Gastrocnemius medialis (tissue), 4 donors: ENCODE measurements at regions not wholly inside any gene's neighbourhood (a gene's known extent, or its start where the extent isn't known, plus 50 kb on each side); places are given as distances from the start of the nearest gene placed in this dataset.
"Not testable (repeated sequence)": the region's sequence is repeated elsewhere in the genome, so short reads cannot be mapped to it uniquely, and the experiment has no call there.

Experiments used
- CTCF ChIP-seq, 5 experiments: fragments of 450-650 bp in 3 of 5; fragments of 200-600 bp in 2 of 5; sonication (generic) in 2 of 5; IDR thresholded peaks in 4 of 5; conservative IDR thresholded peaks in 1 of 5; 1 replicate in 4 of 5; 2 replicates in 1 of 5; pipeline ENCODE4 v1.5.1; 2016 to 2019; ENCODE audit warnings: antibody characterized with exemption in 5 of 5, mild to moderate bottlenecking in 3 of 5, moderate library complexity in 3 of 5
- POLR2A ChIP-seq, 2 donors: fragments of 450-650 bp; IDR thresholded peaks; one replicate each; pipeline ENCODE4 v1.6.1; 2017; ENCODE audit warnings: antibody characterized with exemption in 2 of 2, mild to moderate bottlenecking in 2 of 2, moderate library complexity in 2 of 2

- TF ChIP-seq CTCF (IDR thresholded peaks at IDR 0.05 in 4 of 5, conservative IDR thresholded peaks at IDR 0.05 in 1 of 5); POLR2A (IDR thresholded peaks at IDR 0.05): not testable (repeated sequence)
Measured at GRCh38 chr1:173271021-173271420, 63.9 kb upstream of the TNFSF4 start.
